Ishikawa (cell line): ENCODE measurements at regions not wholly inside any gene's neighbourhood (a gene's known extent, or its start where the extent isn't known, plus 50 kb on each side); places are given as distances from the start of the nearest gene placed in this dataset.

Experiments
- EGR1 ChIP-seq: IDR thresholded peaks from 2 replicates; pipeline ENCODE4 v1.6.1; 2012
- EP300 ChIP-seq: IDR thresholded peaks from 2 replicates; pipeline ENCODE4 v1.6.1; 2012; ENCODE audit warnings: borderline replicate concordance
- NFIC ChIP-seq: IDR thresholded peaks from 2 replicates; pipeline ENCODE4 v1.6.1; 2012
- TEAD4 ChIP-seq: IDR thresholded peaks from 2 replicates; pipeline ENCODE4 v1.6.1; 2012
- USF1 ChIP-seq: IDR thresholded peaks from 2 replicates; pipeline ENCODE4 v1.6.1; 2012

GRCh38 chr19:23557381-23557780 lies 129.6 kb downstream of the ZNF675 start:
- TF ChIP-seq NFIC (no peak), TEAD4 (no peak), EP300 (no peak), USF1 (no peak), EGR1 (no peak)
